ENCODE measurements at regions not wholly inside any gene's neighbourhood (a gene's known extent, or its start where the extent isn't known, plus 50 kb on each side); places are given as distances from the start of the nearest gene placed in this dataset.

DNA sequence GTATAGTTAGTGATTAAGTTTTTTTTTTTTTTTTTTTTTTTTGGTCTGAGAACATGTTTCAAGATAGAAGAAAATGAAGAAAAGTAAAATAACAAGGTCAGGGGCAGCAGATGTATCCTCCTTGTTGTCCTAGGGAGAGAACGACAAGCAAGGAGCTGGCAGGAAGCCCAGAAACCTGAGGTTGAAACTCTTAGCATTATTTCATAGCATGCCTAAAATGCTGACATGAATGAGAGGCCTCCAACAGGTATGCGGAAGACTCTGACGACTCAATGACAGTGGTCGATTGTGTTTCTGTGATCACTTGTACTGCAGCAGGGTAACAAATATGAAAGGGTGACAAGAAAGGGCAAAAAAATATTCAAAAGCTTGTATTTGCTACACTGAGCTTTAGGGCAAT lies 415.9 kb downstream of the PLA2G4A start:
- no peak for DNase-seq
- TF ChIP-seq, protein P1, sequence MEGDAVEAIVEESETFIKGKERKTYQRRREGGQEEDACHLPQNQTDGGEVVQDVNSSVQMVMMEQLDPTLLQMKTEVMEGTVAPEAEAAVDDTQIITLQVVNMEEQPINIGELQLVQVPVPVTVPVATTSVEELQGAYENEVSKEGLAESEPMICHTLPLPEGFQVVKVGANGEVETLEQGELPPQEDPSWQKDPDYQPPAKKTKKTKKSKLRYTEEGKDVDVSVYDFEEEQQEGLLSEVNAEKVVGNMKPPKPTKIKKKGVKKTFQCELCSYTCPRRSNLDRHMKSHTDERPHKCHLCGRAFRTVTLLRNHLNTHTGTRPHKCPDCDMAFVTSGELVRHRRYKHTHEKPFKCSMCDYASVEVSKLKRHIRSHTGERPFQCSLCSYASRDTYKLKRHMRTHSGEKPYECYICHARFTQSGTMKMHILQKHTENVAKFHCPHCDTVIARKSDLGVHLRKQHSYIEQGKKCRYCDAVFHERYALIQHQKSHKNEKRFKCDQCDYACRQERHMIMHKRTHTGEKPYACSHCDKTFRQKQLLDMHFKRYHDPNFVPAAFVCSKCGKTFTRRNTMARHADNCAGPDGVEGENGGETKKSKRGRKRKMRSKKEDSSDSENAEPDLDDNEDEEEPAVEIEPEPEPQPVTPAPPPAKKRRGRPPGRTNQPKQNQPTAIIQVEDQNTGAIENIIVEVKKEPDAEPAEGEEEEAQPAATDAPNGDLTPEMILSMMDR (IDR thresholded peaks at IDR 0.05), result no peak
- intact Hi-C loops (cut with DNase I, micrococcal nuclease), result no loop called here
- ChIA-PET POLR2A (no interaction called here), CTCF (no interaction called here)
- Mint-ChIP-seq H3K4me3 (no peak overlapping the region), H3K27me3 (no peaks in the 10 kb centered on the region), H3K9me3 (no peaks in the 10 kb centered on the region), H3K4me1 (ENCODE audit: low read depth) (no peaks in the 10 kb centered on the region), H3K27ac (no peak overlapping the region), H3K36me3 (ENCODE audit: low read depth) (no peaks in the 10 kb centered on the region)
- no peak overlapping the region for H3K27ac ChIP-seq (ENCODE audit: low read depth in 1 of 2, low read length in 2 of 2)
- no peaks in the 10 kb centered on the region for H3K9me3 ChIP-seq (ENCODE audit: control insufficient read depth in 1 of 2, insufficient read depth in 1 of 2, low read length in 2 of 2)
- H3K4me1 ChIP-seq (ENCODE audit: insufficient read depth, low read length), result no peaks in the 10 kb centered on the region
- ATAC-seq (ENCODE audit: poor library complexity), result no peak
- H3K4me3 ChIP-seq (ENCODE audit: low read length), result no peak overlapping the region
- H3K36me3 ChIP-seq (ENCODE audit: insufficient read depth, low read length), result no peaks in the 10 kb centered on the region
- H3K27me3 ChIP-seq (ENCODE audit: control insufficient read depth in 1 of 2, insufficient read depth in 2 of 2, low read length in 2 of 2), result no peaks in the 10 kb centered on the region

DNA sequence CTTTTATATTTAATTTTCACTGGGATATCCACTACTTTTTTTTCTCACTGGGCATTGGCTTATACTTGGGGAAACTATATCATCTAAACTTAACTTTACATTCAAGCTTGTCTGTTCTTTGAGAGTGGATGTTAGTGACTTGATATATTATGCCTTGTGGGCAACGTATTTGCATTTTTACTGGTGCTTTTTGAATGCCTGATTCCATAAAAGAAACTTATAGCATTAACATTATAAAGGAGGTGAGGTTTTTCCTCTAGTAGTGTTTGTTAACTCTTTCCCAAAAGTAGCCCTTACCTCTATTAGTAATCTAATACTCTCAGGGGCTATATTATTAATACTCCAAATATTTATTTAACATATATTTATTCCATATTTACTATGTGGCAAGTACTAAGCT lies 416.5 kb downstream of the PLA2G4A start:
- H3K9me3 ChIP-seq (ENCODE audit: control insufficient read depth in 1 of 2, insufficient read depth in 1 of 2, low read length in 2 of 2), result no peaks in the 10 kb centered on the region
- no peak for DNase-seq
- Mint-ChIP-seq H3K4me3 (no peak overlapping the region), H3K9me3 (no peaks in the 10 kb centered on the region), H3K27me3 (no peaks in the 10 kb centered on the region), H3K4me1 (ENCODE audit: low read depth) (no peaks in the 10 kb centered on the region), H3K36me3 (ENCODE audit: low read depth) (no peaks in the 10 kb centered on the region), H3K27ac (no peak overlapping the region)
- no peaks in the 10 kb centered on the region for H3K4me1 ChIP-seq (ENCODE audit: insufficient read depth, low read length)
- TF ChIP-seq, protein P1 (IDR thresholded peaks at IDR 0.05), result no peak
- POLR2A ChIA-PET, result no interaction called here
- intact Hi-C loops (cut with DNase I, micrococcal nuclease), result no loop called here
- H3K27ac ChIP-seq (ENCODE audit: low read depth in 1 of 2, low read length in 2 of 2), result no peak overlapping the region
- CTCF ChIA-PET, result no interaction called here
- no peak overlapping the region for H3K4me3 ChIP-seq (ENCODE audit: low read length)
- no peak for ATAC-seq (ENCODE audit: poor library complexity)
- H3K27me3 ChIP-seq (ENCODE audit: control insufficient read depth in 1 of 2, insufficient read depth in 2 of 2, low read length in 2 of 2), result no peaks in the 10 kb centered on the region
- H3K36me3 ChIP-seq (ENCODE audit: insufficient read depth, low read length), result no peaks in the 10 kb centered on the region

DNA sequence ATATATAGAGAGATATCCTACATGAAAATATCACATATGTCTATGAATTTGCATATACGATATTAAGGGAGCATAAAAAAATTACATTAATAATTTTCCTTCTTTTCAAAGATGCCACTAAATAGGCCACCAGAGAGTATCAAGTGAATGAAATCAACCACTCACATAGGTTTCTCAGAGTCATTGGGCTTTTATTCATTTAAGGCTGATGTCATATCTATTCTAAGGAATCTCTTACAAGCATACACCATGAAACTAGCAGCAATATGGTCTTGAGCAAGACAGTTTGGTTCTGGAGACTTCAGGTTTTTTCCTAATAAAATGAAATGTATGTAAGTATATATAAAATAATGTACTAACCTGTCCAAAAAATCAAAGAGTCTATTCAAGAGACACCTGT lies 420.4 kb downstream of the PLA2G4A start:
- no peak overlapping the region for H3K27ac Mint-ChIP-seq
- POLR2A ChIA-PET, result no interaction called here
- no peaks in the 10 kb centered on the region for H3K4me1 ChIP-seq (ENCODE audit: insufficient read depth, low read length)
- ATAC-seq (ENCODE audit: poor library complexity) (no peak), DNase-seq (no peak)
- H3K9me3 ChIP-seq (ENCODE audit: control insufficient read depth in 1 of 2, insufficient read depth in 1 of 2, low read length in 2 of 2), result no peaks in the 10 kb centered on the region
- H3K27ac ChIP-seq (ENCODE audit: low read depth in 1 of 2, low read length in 2 of 2), result no peak overlapping the region
- H3K4me1 Mint-ChIP-seq (ENCODE audit: low read depth), result no peaks in the 10 kb centered on the region
- H3K4me3 Mint-ChIP-seq, result no peak overlapping the region
- no peaks in the 10 kb centered on the region for H3K27me3 ChIP-seq (ENCODE audit: control insufficient read depth in 1 of 2, insufficient read depth in 2 of 2, low read length in 2 of 2)
- no peaks in the 10 kb centered on the region for H3K27me3 Mint-ChIP-seq
- CTCF ChIA-PET, result interaction anchor here (0.6 kb wide), 1 partner anchor 1944 kb away, joined by 4 read pairs; no protein-coding TSS in a partner anchor
- TF ChIP-seq, protein P1 (IDR thresholded peaks at IDR 0.05), result no peak
- intact Hi-C loops (cut with DNase I, micrococcal nuclease), result no loop called here
- no peak overlapping the region for H3K4me3 ChIP-seq (ENCODE audit: low read length)
- H3K9me3 Mint-ChIP-seq, result peaks cover 3% of the 10 kb centered on the region
- H3K36me3 ChIP-seq (ENCODE audit: insufficient read depth, low read length), result no peaks in the 10 kb centered on the region
- H3K36me3 Mint-ChIP-seq (ENCODE audit: low read depth), result no peaks in the 10 kb centered on the region
